Esophagus mucosa (tissue), 1 donor: ENCODE measurements at regions not wholly inside any gene's neighbourhood (a gene's known extent, or its start where the extent isn't known, plus 50 kb on each side); places are given as distances from the start of the nearest gene placed in this dataset.
"Not testable (repeated sequence)": the region's sequence is repeated elsewhere in the genome, so short reads cannot be mapped to it uniquely, and the experiment has no call there.

Experiments used
- ATAC-seq: fragments of 200-7000 bp; cut with Tn5 transposase; one replicate; pipeline ENCODE4 v1.9.1; 2020
- donor health status: DM: yes; HTN: yes; CAD: no.

DNA sequence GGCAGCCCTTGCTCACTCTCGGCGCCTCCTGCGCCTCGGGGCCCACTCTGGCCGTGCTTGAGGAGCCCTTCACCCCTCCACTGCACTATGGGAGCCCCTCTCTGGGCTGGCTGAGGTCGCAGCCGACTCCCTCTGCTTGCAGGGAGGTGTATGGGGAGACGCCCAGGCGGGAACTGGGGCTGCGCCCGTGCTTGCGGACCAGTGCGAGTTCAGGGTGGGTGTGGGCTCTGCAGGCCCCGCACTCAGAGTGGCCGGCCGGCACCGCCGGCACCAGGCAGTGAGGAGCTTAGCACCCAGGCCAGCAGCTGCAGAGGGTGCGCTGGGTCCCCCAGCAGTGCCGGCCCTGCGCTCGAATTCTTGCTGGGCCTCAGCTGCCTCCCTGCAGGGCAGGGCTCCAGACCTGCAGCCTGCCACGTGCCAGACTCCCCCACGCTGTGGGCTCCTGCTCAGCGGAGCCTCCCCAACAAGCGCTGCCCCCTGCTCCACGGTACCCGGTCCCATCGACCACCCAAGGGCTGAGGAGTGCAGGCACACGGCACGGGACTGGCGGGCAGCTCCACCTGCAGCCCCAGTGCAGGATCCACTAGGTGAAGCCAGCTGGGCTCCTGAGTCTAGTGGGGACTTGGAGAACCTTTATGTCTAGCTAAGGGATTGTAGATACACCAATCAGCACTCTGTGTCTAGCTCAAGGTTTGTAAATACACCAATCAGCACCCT, 54.0 kb upstream of the WWC2 start:
- not testable (repeated sequence) for ATAC-seq

DNA sequence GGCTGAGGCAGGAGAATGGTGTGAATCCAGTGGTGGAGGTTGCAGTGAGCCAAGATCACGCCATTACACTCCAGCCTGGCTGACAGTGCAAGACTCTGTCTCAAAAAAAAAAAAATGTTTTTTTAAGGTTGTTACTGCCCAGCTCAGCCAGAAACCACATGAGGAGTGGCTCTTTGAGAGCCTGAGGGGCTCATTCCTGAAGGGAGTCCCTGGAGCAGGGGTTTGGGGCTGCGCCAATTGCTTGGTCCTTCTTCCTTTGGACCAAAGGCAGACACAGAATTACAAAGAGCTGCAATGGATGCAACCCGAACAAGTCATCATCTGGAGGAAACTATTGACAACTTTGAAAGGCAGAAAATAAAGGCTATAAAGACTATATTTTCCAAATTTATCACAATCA, 60.6 kb upstream of the WWC2 start:
- no peak for ATAC-seq

DNA sequence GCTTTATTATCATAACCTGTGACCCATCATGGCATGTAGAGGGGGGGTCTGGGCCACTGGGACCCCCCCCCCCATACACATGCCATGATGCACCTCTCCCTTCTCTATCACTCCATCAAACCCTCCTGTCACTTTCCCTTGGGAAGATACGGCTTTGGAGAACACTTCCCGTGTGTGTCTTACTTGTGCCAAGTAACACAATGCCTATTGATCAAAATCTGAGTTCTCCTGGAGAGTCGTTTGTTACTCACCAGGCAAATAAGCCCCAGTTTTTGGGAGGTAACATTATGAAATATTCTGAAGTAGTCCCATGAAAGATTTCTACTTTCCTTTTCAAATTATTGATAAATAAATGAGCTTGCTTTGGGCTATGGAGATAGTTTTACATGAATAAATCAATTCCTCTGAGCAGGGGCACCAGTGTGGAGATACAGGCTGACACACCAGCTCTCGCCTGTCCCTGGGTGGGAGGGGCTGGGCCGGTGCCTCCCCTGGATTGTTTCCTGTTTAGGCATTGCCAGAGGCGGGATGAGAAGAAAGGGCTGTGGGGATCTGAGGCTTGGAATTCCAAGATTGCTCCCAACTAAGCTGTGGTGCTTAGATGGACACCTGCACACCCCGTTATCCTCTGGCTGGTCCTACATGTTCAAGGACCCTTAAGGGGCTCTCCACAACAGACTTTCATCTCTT, 63.2 kb upstream of the WWC2 start:
- ATAC-seq = no peak

DNA sequence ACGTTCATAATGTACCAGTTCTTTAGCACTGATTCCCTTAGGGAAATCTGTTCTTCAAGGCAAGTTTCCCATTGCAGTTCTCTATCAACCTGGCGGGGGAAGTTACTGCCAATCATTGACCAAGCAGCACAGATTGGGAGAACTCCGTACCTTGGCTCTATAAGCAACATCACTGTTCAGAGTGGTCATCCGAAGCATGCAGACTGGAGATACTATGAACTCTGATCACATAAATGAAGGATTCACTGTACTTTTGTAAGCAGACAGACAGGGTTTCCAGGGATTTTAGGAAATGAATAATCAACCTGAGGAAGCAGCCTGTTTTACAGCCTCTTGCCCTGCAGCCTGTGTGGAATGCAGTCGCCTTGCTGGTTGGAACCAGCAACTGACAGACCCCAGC, 63.8 kb upstream of the WWC2 start:
- no peak for ATAC-seq

DNA sequence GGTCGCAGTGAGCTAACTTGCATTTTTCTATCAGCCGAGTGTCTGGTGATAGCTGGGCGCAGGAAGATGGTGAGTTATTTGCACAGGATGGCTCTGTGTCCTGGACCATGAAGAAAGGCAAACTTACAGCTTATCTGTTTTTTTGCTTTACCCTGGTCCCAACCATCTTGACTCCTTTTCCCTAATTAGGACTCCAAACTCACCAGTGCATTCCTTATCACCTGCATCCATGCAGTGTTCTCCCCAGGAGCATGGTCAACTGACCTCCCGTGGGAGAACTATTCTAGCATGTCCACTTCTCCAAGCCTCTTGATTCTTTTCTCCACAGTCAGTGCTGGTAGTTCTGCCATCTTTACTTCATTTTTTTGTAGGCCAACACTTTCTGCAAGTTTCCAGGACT, 68.2 kb upstream of the WWC2 start:
- ATAC-seq = no peak

DNA sequence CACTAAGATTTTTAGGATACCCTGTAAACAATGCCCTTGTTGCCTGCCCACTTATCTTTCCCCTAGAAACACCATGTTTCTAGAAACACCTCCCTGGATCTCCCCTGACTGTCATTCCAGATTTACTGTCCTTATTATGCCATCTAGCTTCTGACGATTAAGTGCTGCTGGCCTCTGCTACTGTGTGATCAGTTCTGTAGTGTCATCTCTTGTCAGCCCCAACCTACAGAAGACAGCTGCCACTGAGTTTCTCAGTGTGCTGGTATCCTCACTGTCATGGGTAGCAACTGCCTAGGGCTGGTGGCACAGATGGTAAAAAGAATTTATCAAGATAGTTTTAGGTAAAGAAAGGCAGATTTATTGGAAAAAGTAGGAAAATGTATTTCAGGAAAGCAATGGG, 68.7 kb upstream of the WWC2 start:
- no peak for ATAC-seq

DNA sequence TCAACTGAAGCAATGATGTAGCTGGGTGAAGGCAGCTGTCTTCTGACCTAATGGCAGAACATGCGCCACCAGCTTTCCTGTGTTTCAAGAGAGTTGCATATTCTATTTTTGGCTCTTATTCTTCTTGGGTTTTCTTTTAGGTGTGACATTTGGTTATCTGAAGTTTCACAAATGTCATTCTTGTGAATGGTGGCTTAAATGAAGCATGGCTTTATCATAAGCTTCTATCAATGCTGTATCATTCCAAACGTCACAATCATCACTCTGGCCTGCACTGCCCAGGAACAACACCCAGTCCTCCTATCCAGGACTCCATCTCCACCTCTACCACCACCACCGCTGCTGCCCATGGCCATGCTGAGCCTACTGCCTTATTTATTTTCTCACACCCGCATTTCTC, 69.7 kb upstream of the WWC2 start:
- ATAC-seq = no peak

DNA sequence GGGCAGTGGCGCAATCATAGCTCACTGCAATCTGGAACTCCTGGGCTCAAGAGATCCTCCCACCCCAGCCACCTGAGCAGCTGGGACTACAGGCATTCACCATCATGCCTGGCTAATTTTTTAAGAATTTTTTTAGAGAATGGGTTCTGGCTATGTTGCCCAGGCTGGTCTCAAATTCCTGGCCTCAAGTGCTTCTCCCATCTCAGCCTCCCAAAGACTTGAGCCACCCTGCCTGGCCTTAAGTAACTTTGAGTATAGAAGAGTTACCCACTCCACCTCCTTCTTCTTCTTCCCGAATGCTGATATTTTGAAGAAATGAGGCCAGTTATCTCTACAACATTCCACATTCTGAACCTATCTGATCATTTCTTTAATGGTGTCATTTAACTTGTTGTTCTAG, 72.4 kb upstream of the WWC2 start:
- no peak for ATAC-seq

DNA sequence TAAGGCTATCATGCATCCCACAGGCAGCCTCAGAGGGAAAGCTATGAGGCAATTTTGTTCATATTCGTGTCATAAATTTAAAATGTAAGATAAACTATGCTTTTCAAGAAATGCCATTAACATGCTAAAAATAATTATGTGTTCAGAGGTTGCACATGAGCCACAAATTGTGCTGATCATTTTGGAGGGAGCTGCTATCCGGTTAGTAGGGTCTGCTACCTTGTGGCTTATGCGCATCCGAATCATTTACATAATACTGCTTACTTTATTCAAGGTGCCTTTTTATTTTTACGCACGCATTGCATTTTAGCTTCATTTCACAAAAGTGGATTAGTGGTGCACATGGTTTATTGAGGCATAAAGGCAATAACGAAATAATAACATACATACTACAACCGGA, 76.4 kb upstream of the WWC2 start:
- no peak for ATAC-seq

DNA sequence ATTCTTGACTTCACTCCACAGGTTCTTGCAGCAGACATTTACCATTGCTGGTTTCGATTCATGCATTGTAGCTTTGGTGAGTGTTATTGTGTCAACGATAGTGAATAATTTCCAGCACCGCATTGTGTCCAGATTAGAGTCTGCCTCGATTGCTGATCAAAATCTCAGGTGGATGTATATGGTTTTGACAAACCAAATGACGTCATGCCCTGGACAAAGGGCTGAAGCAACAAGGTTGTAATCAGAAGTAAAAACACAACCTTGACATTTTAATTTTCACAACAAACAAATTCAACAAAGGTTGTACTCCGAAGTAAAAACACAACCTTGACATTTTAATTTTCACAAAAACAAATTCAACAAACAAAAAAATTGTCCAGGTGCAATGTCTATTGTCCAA, 81.1 kb upstream of the WWC2 start:
- no peak for ATAC-seq

DNA sequence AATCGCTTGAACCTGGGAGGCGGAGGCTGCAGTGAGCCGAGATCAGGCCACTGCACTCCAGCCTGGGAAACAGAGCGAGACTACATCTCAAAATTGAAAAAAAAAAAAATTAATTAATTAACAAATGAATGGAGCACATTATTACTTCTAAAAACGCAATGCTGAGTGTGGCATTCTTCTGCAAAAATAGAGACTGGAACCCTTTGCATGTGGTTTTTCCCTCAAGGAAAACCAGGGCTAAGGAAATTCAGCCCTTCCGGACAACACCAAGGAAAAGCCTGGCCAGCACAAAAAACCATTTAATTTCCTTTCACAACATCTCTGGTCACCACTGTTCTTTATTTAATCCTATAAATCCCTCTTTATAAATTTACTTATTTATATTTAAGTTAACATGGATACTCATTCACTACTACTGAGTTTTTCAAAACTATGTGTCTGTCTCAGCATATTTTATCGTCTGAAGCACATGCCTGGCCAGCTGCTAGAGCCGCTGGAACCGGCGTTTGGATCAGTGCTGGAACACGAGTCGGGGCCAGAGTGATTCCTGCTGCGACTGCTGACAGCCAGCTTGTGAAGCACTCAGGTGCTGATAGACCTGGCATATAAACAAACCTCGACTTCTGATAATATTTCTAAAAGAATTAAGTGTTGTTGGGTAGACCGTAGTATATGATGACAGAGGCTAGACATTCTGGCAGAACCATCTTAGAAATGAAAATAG, 84.5 kb upstream of the WWC2 start:
- no peak for ATAC-seq

DNA sequence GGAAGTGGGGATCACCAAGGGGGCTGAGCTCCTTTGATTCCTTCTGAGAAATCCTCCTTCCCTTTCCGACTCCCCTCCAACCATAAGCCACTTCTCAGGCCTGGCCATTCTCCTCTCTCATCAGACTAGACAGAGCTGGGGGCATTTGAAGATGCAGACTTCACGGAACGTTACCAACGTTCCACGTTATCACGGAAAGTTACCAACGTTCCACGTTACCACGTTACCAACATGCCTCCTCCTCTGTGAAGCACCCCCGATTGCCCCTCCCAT, 85.4 kb upstream of the WWC2 start:
- ATAC-seq = no peak

DNA sequence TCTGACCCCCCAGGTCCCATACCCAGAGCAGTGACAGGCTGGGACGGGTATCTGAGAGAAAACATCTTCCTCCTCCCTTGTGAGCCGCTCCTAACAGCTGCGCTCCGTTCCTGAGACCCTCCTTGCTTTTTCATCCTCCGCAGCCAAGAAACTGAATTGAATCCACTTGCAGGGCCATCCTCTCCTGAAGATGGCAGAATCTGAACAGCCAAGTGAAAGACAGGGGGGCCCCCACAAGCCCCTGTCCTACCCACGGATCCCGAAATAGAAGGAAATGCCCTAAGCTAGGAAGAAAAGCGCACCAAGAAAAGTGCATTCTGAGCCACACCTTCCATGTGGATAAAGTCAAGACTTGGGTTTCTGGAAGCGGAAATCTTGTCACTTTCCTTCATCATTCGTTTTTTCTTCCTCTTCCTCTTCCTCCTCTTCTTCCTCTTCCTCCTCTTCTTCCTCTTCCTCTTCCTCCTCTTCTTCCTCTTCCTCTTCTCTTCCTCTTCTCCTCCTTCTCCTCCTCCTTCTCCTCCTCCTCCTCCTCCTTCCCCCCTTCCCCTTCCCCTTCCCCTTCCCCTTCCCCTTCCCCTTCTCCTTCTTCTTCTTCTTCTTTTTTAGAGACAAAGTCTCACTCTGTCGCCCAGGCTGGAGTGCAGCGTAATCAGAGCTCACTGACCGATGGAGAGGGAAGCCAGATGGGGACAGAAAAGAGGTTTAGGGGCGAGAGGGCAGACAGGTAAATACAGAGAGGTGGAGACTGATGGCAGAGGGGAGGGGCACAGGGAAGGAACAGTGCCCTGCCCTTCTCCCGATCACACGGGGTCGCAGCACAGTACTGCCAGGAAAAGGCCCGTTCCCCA, 86.0 kb upstream of the WWC2 start:
- ATAC-seq = no peak

DNA sequence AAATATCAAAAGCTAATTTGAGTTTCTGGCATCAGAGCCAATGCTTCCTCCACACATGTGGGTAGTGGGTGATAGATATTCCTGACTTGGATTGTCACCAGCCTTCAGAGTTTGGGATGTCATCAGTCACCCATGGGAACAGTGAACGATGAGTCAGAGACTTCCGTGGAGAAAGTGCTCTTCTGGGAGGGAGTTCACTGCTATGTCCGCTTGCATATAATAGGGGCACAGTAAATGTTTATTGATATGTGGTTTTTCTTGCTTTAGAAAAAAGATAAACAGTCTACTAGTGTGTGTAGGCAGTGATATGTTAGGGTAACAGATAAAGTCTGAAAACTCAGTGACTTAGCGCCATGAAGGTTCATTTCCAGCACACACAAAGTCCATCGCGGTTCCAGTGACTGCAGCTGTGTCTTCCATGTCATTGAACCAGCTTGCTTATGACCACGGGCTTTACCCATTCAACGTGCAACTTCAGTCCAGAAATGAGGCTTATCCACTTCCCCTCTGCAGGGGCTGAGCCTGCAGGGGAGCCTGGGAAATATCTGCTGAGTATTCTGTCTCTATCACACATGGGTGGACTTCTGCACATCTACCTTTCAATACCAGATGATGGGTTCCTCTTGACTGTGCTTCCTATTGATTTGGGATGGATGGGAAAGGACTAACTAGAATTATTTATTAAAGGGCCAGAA, 87.7 kb upstream of the WWC2 start:
- no peak for ATAC-seq

DNA sequence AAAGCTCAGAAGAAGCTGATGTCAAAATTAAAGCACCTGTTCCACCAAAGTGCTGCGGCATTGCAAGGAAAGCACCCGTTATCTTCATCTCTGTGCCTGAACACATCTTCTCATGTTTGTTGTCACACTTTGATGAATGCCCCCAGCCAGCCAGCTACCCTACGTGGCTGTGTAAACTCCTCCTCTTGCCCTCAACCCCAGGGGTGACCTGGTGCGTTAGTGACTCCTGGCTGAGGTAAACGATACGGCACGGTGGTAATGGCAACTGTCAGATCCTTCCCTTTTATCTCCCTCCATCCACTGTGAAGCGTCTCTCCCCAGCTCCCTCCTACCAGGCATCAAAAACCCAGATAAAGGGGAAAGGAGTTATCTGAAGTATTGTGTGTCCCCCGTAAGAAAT, 90.6 kb upstream of the WWC2 start:
- no peak for ATAC-seq

DNA sequence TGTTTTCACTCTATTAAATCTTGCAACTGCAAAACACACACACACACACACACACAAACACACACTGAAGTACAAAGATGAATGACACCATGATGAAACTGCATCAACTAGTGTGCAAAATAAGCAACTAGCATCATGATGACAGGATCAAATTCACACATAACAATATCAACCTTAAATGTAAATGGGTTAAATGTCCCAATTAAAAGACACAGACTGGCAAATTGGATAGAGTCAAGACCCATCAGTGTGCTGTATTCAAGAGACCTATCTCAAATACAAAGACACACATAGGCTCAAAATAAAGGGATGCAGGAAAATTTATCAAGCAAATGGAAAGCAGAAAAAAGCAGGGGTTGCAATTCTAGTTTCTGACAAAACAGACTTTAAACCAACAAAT, 87.2 kb upstream of the DCTD start:
- ATAC-seq = not testable (repeated sequence)

DNA sequence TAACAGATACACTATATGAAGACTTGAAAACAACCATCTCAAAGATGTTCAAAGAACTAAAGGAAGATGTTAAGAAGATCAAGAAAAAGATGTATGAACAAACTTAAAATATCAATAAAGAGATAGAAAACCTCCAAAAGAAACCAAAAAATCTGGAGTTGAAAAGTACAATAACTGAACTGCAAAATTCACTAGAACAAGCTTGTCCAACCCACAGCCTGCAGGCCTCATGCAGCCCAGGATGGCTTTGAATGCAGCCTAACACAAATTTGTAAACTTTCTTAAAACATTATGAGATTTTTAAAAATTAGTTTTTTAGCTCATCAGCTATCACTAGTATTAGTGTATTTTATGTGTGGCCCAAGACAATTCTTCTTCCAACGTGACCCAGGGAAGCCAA, 77.0 kb upstream of the DCTD start:
- no peak for ATAC-seq

DNA sequence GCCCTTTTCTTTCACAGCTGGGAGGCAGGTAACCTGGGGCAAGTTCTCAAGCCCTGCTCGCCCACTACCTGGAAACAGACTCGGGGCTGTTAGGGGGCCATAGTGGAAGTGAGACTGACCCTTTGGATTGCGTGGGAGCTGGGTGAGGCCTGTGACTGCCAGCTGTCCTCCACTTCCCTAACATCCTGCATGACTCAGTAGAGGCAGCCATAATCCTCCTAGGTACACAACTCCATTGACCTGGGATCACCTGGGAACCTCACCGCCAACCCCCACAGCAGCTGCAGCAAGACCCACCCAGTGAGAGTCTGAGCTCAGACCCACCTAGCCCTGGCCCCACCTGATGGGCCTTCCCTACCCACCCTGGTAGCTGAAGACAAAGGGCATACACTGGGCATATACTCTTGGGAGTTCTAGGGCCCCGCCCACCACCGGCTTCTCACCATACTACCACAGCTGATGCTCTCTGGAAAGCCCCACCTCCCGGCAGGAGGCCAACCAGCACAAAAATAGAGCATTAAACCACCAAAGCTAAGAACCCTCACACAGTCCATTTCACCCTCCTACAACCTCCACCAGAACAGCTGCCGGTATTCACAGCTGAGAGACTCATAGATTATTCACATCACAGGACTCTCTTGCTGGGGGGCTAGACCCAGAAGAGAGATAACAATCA, 61.1 kb upstream of the DCTD start:
- ATAC-seq = no peak

DNA sequence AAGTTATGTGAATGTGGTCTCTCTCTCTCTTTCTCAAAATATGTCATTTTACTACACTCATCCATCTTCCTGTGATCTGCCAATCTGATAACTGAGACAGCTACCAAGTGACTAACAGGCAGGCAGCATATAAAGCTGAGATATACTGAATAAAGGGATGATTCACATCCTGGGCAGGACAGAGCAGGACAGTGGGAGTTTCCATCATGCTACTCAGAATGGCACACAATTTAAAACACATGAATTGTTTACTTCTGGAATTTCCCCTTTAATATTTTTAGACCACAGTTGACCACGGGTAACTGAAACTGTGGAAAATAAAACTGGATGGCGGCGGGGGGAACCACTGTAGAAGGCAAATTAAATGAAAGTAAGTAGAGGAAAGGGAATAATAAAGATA, 58.6 kb upstream of the DCTD start:
- ATAC-seq = peak; percentile 83

DNA sequence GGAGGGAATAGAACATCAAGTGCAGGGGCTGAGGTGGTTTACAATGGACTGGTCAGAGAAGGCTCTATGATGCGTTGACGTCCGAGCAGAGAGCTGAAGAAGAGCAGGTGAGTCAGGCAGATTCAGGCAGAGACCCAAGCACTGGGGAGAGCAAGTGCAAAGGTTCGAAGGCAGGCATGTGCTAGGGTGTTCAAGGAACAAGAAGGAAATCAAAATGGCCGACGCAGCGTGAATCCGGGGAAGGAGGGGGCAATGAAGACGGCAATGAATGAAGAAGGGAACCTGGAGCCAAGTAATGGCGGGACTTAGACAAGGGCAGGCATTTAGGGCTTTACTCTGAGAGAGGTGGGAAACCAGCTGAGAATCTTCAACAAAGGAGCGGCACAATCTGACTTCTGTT, 56.8 kb upstream of the DCTD start:
- no peak for ATAC-seq

DNA sequence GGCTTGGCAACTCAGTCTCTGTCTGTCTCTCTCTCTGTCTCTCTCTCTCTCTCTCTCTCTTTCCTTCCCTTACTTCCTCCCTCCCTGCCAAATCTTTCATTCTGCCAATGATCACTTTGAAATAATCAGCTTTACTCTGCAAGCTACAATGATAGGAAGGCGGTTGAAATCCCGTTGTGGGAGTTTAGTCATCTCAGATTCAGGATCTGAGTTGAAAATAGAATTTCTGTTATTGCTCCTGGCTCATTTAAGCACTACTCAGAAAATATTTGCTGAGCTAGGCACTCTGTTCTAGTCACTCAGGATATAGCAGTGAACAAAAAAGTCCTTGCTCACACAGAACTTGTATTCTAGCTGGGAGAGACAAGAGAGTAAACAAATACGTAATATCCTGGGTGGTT, 56.3 kb upstream of the DCTD start:
- ATAC-seq = no peak

DNA sequence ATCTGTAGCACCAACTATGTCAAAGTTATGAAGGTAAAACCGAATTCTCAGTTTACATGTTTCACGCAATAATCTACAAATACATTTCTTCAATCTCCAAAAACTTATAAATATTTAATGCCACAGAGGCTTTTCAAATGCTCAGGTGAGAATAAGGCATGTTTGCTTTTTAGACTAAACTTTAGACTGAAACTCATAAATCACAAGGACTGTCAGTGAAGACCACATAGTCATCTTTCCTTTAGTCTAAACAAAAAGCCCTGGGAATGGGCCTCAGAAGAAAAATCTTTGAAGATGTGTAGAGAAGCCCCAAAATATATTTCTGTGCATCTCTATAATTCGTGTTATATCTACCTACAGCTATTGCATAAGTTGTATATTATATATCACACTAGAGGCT, 54.5 kb upstream of the DCTD start:
- ATAC-seq = no peak
